Adrenal gland (tissue), 5 donors: ENCODE measurements at regions not wholly inside any gene's neighbourhood (a gene's known extent, or its start where the extent isn't known, plus 50 kb on each side); places are given as distances from the start of the nearest gene placed in this dataset.

Source experiments
- CTCF ChIP-seq, 6 experiments: fragments of 450-650 bp in 4 of 6; fragments of 200-600 bp in 2 of 6; sonication (generic) in 1 of 6; IDR thresholded peaks; 1 replicate in 5 of 6; 2 replicates in 1 of 6; pipeline versions ENCODE4 v1.5.1 to v1.8.0; 2016 to 2021; ENCODE audit warnings: antibody characterized with exemption in 6 of 6, mild to moderate bottlenecking in 2 of 6, moderate library complexity in 1 of 6
- POLR2A ChIP-seq, 2 donors: fragments of 450-650 bp; IDR thresholded peaks; one replicate each; pipeline ENCODE4 v1.6.1; 2017; ENCODE audit warnings: antibody characterized with exemption in 2 of 2, mild to moderate bottlenecking in 2 of 2, moderate library complexity in 1 of 2
- donor health status: DM: no; HTN: no; CAD: no.

DNA sequence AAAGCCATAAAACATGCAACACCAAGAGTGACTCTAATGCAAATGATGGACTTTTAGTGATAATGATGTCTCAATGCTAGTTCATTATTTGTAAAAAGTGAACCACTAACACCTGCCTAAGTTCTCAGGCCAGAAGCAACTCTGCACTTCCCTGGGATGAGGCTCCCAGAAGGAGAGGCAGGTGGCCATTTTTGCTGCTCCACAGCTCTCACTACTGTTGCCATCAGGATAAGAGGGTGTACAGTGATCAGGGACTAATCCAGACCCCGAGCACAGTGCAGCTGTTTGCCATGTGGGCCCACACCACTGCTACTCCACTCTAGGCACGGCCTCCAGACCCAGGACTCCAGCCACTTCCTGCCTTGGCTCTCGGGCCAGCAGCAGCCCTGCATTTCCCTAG, 828.3 kb upstream of the MIR17HG start:
- TF ChIP-seq CTCF (IDR thresholded peaks at IDR 0.05): no peak
- no peak for TF ChIP-seq POLR2A (IDR thresholded peaks at IDR 0.05)
